GM12874 (cell line): ENCODE measurements at regions not wholly inside any gene's neighbourhood (a gene's known extent, or its start where the extent isn't known, plus 50 kb on each side); places are given as distances from the start of the nearest gene placed in this dataset.

ENCODE experiments used
- TF ChIP-seq, protein P1 (sequence below): IDR thresholded peaks from 2 replicates; pipeline ENCODE4 v1.5.1; 2011; ENCODE audit warnings: low read depth, mild to moderate bottlenecking, control low read depth, low read length, moderate library complexity; ENCODE audit not compliant: insufficient read depth

DNA sequence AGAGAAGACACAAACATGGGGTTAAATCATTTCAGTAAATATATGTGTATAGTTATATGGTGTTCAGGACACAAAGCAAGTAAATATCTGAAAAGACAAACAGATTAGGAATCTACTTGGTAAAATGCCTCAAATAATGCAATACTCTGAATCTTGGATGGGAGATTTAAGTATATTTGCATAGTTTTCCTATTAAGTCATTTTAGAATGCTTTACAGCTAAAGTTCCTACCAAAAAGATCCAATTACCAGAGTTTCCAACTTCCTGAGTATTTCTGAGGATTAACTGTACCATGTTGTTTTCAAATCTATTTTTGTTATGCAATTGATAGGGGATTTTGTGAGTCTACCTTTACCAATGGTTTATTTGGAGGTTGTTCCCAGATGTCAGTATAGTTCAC is 424.4 kb upstream of the CCDC179 start:
- TF ChIP-seq, protein P1, sequence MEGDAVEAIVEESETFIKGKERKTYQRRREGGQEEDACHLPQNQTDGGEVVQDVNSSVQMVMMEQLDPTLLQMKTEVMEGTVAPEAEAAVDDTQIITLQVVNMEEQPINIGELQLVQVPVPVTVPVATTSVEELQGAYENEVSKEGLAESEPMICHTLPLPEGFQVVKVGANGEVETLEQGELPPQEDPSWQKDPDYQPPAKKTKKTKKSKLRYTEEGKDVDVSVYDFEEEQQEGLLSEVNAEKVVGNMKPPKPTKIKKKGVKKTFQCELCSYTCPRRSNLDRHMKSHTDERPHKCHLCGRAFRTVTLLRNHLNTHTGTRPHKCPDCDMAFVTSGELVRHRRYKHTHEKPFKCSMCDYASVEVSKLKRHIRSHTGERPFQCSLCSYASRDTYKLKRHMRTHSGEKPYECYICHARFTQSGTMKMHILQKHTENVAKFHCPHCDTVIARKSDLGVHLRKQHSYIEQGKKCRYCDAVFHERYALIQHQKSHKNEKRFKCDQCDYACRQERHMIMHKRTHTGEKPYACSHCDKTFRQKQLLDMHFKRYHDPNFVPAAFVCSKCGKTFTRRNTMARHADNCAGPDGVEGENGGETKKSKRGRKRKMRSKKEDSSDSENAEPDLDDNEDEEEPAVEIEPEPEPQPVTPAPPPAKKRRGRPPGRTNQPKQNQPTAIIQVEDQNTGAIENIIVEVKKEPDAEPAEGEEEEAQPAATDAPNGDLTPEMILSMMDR, result no peak

DNA sequence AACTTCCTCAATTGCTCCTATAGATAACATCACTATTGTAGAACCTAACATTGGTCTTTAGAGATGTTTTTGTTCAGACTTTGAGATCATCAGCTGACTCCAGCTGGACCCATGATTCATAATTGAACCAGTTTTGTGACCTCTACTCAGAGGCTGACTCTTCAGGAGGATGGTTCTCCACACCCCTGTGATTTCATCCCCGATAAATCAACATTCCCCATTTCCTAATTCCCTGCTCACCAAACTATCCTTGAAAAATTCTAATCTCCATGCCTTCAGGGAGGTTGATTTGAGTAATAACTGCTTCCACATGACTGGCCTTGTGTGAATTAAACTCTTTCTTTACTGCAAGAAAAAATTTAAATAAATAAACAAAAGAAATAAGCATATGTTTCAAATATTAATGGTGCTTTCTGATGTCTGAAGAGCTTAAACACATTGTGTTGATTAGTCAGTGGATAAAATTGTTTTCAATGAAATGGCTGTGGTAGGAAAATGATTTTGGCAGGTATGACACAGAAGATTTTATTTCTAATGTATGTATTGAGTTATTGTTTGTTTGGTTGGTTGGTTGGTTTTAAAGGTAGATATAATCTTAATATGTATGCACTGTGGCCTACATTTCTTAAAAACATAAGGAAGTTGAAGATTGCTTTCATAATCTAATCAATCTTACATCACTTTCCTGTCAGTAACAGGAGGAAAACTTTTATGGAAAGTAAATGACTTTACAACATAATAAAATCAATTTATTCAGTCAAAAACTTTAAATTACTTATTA is 427.9 kb upstream of the CCDC179 start:
- TF ChIP-seq, protein P1, result no peak

DNA sequence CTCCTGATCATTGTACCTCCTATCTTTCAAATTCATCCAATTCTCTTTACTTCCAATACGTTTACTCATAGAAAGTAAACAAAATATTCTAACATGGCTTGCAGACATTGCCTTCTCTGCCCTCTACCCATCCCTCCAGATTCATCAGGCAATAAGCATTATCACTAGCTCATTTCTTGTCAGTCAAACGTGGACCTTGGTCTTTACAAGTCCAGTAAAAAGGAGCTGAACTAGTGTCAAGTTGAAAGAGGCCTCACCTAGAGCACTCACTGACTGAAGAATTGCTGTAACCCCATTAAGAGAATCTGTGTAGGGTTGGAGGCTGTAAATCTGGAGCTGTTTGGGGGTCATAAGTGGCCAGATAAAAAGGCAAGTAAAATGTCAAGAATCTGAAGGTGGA is 435.0 kb upstream of the CCDC179 start:
- TF ChIP-seq, protein P1, result no peak

DNA sequence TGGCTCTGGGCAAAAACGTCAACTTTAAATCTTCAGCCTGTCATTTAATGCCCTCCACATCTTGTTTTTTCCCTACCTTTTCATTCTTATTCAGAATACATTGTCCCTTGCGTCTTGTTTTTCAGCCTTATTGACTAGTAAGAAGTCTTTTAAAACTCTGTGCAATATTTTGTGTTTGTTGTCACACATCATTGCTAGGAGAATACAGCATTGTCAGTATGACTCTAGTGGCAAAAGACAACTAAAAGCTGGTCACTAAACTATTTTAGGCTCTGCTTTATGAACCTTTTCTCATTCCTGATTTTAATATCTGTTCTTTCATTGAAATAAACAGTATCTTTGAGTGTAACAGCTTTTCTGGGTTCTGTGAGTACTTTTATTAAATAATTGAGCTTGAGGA is 447.8 kb upstream of the CCDC179 start:
- TF ChIP-seq, protein P1, result no peak

DNA sequence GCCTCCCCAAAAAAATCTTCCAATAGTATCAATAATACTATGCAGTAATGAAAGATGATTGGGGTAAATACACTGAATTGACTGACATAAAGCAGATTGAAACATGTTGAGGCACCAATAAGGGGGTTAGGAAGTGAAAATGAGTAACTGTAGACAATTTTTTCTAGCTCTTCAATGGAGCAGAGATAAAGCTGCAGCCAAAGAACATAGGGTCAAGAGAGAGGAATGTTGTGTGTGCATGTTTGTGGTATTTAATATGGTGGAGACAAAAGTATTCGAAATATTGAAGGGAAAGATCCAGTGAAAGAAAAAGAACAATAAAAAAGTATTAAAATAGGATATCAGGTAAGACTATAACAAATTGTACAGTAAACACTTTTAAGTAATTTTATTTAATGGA is 450.0 kb upstream of the CCDC179 start:
- TF ChIP-seq, protein P1, result no peak

DNA sequence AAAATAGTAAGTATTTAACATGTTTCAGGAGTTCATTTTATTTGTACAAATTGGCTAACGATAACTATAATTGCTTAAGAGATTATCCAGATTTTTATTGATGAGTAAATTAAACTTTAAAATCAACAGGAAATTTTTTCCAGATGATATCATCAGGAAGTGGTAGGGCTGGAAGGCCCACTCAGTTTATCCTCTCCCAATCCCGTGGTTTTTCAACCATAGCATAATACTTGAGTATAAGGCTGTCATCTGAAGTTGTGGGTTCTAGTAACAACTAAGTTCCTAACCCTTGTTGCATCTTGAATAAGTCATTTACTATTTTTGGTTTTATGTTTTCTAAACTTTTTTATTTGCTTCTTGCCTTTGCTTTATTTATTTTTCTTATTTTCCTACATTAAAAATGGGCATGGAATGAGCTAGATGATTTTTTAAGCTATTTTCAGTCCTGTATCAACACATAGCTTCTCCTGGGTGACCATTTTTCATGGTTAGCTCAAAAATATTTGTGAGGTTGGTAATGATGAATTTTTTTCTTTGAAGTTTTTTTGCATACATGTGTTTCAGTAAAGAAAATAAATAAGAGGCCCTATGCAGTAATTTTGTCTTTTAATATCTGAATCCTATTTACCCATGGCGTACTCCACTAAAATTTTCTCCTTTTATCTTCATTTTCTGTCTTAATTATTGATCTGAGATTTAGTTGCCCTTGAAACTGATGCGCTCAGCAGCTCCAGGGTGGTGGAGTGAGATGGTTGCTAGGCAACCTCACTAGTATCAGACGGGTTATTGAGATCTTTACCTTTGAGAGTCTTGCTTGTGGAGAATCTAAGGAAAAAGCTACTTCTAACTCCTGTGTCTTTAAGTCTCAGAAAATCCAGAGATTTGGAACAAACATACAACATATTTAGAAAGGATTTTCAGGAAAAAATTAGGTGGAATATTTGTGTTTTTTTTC is 452.0 kb upstream of the CCDC179 start:
- TF ChIP-seq, protein P1, result no peak

DNA sequence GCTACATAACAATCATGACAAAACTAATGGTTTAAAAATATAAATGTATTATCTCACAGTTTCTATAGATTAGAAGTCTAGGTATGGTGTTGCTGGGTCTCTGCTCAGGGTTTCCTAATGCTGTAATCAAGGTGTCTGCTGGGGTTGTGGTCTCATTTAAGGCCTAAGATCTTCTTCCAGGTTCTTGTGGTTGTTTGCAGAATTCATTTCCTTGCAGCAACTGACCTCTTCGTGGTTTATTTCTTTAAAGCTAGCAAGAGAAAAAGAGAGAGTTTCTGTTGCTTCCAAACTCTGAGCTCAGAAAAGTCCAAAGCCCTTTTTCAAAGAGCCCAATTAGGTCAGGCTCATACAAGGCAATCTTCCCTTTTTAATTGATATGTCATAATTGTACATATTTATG is 452.7 kb upstream of the CCDC179 start:
- TF ChIP-seq, protein P1, result no peak
